ENCODE measurements at regions not wholly inside any gene's neighbourhood (a gene's known extent, or its start where the extent isn't known, plus 50 kb on each side); places are given as distances from the start of the nearest gene placed in this dataset.

DNA sequence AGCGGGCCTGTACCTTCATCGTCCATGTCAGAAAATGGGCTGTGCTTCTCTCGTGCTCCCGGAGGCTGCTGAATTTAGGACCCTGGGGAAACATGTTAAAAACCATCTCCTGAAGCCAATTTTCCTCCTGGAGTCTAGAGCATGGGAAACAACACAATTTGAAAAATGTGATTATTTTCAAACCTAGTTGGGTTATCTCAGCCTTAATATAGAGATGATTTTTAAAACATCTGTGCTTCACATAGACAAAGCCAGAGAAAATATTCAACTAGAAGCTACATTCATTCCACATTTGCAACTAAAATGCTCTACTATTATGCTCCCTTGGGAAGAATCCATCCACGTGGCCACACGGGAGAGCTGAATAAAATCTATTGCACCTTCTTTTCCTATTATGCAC, 225.9 kb upstream of the TMEM72 start:
- no peak for DNase-seq (ENCODE audit: low read depth)

DNA sequence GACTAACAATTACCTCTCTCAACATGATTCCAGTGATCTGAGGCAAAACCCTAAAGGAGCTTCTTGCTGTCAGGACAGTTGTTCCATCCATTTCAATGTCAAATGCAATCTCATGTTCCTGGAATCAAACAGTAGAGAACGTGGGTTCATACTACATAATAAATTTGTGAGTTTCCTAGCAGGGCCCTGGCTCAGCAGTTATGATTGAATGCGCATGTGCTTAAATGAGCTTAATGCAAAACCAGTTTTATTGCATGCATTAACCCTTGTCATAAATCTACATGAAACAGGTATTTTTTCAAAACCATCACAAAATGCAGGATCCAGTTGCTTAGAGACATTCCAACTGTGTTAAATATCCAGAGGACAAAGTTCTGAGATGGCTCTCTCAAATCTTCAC, 225.4 kb upstream of the TMEM72 start:
- no peak for DNase-seq (ENCODE audit: low read depth)

DNA sequence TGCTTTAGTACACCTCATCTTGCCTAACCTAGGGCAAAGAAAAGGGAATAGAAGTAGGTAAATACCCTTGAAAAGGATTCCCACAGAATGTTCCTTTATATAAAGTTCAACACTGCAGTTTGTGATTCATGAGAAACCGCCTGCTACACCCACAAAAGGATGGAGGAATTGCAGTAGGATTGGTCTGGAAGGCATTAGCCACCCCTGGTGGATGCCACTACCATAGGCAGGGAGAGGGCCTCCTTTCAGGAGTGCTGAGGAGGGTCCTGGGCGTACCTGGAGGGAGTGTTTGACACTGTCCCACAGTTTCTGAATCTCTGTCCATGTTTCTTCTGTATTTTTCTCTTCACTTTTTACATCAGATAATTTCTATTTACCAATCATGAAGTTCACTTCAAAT, 221.8 kb upstream of the TMEM72 start:
- DNase-seq (ENCODE audit: low read depth): no peak

DNA sequence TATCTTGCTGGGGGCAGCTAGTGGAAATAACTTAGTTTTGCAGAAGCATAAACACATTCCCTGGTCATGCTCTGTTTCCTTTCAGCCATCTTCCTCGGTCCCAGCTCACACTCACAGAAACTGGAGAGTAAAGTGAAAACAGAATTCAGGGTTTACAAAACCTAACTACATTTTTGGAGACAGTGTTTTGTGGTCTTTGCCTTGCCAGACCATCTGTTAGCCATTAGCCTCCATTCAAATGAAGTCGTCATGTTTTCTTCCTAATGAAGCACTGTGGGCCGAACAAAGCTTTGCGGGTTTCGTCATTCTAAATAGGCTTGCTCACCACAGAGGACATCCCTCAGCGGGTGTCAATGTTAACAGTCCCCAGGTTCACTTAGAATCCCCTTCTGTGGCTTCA, 214.6 kb upstream of the TMEM72 start:
- no peak for DNase-seq (ENCODE audit: low read depth)

DNA sequence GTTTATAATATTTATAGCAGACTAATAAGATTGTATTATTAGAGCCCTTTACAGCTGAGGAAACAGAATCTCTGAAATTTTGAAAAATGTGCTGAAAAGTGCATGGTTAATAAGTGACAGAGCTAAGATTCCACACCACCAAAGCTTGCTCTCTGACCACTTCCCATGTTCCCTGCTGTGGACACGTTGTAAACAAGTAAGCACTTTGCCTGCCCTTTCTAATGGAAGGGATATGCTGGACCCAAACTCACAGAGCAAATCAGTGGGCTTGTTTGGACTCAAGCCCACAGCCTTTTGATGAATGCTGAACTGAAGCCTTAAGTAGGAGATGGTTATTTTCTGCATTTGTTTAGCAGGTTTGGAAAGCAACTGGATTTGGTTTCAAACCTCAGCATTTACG, 214.0 kb upstream of the TMEM72 start:
- DNase-seq (ENCODE audit: low read depth): no peak

DNA sequence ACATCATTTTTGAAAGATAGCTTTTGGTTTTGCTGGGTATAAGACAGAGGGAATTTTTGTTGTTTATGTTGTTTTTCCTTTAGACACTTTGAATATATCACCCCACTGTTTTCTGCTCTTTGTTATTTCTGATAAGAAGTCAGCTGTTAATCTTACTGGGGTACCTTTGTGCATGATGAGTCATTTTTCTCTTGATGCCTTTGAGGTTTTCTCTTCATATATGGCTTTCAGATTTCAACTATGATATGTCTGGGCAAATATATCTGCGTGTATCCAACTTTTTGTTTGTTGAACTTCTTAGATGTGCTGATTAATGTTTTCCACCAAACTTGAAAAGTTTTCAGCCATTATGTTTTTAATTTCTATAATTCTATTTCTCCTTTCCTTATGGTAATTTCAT, 208.6 kb upstream of the TMEM72 start:
- DNase-seq (ENCODE audit: low read depth): no peak

DNA sequence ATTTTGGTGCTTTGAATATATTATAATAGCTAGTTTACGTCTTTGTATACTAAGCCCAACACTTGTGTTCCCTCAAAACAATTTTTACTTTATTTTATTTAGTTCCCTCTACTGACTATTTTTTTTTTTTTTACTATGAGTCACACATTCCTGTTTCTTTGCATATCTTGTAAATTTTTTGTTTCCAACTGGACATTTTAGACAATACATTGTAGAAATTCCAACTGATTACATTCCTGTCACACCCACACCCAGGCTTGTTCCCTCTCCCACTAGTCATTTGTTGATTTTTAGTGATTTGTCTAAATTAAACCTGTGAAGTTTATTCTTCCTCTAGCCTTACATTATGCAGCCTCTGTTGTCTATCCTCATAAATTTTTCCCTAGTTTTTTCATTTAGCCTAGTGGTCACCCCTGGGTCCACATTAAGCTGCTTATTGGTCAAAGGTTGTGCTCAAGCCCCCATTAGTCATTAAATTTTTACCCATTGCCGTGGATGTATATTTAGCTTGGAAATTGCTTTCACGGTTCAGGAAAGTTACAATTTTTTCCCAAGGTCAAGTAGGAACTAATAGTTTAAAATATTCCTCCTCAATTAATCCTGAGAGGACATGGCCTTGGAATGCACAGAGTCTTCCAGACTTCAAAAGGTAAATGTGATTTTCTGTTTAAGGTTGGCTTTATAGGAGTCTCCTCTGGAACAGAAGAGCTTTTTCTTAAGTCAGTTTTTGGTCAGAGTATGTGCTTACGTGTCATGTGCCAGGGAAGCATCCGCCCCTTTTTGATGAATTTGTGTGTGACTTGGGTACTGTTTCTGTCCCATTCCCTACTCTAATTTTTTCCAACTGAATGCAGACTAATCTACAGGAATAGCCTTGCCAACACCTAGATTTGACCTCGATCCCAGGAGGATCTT, 207.6 kb upstream of the TMEM72 start:
- no peak for DNase-seq (ENCODE audit: low read depth)

DNA sequence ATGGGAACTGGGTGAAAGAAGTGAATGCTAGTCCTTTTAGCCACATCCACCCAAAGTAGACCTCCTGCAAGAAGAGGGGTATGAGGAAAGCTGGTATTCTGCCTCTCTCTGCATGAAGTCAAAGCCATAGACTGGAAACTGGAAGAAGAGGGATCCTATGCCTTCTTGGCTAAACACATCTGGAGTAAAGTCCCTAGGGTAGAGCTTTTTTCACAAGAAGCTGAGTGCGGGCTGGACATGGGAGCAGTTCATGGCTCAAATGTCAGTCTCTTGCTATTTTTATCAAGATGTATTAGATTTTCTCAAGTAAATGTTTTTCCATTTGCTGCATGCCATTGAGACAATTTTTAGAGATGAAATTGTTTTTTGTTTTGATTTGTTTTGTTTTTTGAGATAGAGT, 206.5 kb upstream of the TMEM72 start:
- no peak for DNase-seq (ENCODE audit: low read depth)

DNA sequence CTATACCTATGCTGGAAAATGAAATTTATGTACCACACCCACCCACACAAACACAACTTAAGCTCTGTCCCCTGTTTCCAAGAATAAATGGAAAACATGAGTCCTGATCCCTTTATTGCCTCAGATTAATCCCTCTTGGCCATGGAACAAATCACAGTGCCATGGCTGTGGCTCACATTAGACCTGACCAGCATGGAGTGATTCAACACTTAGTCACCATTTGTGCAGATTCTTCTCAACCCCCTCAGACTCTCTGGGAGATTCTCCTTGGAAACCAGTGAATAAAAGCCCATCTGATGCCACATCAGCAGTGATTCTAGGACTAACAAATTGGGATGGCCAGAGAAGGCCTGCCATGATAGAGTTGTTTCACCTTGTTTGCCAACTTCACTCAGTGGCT, 204.4 kb upstream of the TMEM72 start:
- no peak for DNase-seq (ENCODE audit: low read depth)

DNA sequence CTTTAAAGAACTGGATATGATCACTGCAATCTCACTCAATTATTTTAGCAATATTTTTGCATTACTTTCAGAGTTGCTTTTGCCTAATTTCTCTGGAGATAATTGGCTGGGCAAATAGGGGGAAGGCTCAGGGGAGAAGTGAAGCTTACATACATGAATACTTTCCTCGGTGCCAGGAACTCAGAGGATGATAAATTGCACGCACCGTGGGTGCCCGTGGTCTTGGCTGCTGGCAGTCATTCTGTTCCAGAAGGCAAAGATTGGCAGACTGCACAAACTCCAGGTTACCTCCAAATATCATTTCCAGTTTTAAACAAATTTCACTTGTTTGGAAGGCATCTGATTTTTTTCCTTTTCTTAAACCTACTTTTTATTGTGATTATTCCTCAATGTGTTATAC, 197.8 kb upstream of the TMEM72 start:
- DNase-seq (ENCODE audit: low read depth): no peak

DNA sequence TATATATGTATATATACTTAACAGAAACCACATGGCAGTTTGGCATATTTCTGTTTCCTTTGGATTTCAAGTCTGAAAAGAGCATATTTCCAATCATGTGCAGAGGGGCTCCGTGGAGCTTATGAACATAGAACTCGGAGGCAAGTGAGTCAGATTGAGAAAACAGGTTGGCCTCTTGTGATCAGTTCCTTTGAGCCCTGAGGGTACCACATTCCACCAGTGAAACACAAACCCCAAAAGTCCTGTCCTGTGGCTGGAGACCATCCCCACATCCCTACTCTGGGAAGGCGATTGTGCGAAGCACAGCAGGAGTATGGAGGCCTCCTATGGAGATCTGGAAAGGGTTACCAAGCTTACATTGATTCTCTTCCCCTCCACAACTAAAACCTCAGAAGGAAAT, 196.7 kb upstream of the TMEM72 start:
- DNase-seq (ENCODE audit: low read depth): no peak

DNA sequence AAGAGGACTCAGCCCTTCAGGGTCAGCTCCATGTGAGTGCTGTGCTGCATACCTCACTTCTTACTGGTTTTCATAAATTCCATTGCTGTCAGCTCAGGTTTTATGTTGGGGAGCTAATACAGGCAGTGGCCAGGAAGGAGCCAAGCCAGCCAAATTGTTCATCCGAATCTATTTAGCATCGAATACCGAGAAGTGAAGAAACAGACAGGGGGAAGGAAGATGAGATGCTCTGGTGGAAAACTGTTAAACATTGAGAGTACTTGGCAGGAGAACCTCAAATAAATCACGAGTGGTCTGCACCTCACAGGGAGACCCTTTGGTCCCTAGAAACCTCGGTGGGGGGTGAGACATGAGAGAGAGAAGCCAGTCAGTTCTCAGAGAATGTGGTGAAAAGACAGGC, 196.0 kb upstream of the TMEM72 start:
- no peak for DNase-seq (ENCODE audit: low read depth)

DNA sequence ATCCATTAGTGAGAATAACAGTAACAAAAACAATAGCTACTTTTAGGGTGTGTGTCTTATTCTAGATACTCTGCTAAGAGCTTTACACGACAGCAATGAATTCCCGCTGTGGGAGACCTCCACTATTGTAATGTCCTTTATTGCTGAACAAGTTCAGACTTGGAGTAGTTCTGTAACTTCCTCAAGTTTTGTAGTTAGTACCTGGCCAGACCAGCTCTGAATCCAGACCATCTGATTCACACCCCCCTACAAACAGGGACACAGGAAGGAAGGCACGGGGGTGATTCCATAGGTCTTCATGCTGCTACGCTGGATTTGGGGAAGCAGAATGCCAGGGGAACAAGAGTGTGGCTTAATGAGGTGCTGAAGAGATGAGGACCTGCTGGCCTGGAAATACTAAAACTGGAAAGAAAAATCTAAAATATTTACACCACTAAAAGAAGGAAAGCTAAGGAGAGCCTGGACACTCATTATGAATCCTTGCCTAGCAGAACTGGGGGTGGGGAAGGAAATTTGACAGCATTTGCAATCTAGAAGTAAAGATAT, 194.6 kb upstream of the TMEM72 start:
- DNase-seq (ENCODE audit: low read depth): no peak

DNA sequence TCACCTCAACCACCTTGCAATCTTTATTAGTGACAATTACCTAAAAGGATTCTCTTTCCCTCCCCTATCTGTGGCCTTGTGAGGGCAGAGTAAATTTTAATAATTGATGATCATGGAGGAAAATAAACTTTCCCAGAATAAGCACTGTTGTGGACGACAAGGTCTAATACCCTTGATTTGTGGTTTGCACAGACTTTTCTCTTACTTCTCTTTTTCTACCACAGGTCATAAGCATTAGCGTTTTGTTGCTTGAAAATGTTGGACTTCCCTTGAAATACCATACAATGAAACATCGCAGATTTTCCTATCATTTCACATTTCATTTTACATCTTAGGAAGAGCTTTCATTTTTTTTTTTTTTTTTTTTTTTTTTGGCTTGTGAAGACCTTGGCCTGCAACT, 188.1 kb upstream of the TMEM72 start:
- DNase-seq (ENCODE audit: low read depth): no peak

DNA sequence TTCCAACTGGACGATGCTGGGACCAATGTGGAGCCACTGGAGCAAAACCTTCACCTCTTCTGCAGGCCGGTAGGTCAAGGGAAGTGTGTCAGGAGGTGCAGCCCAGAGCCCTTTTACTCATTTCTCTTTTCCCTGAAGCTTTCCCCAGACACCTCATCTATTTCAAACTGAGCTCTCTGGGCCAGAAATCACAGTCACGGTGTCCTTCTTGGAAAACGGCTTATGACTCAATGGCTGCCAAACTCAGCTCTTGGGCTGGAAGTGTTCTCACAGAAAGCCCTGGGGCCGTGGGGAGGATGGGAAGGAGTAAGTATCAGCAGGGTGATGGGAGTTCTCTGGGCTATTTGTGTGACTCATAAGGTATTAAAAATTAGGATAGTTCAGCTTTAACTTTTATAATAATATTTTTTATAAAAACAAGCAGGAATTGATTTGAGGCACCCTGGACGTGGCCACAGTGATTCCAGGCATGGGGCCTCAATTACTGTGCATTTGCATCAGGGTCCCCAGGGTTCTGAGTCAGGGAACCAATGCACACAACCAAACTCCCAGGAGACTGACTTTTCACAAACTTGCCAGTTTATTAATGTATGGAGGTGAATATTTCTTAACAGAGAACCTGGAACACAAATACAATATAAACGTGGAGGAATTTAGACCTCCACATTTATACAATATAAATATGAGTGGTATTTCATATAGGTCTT, 187.4 kb upstream of the TMEM72 start:
- no peak for DNase-seq (ENCODE audit: low read depth)

DNA sequence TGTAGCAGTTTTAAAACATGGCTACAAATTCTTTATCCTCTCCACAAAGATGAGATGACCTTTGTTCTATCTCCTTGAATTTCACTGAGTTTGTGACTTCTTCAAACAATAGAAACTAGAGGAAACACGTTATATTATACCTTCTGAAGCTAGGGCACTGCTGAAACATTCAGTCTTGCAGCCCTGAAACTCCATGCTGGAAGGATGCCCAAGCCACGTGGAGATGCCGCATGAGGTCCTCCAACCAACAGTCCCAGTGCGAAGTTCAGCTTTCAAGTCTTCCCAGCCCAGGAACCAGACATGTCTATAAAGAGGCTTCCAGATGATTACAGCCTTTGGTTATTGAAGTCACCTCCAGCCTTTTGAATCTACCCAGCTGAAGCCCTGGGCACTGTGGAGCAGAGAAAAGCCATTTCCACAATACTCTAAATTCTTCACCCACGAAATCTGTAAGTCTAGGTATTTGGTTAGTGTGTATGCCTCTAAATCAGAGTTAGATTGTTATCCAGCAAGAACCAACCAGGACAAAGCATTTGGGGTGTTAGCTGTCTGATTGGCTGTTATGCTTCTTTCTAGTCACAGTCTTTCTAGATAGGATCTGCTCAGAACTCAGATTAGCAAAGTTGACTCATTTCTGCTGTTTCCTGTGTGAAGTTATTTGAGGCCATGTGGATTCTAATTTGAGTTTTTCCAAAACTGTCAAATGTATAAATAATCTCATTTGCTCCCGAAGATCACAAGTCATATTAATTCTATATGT, 186.5 kb upstream of the TMEM72 start:
- no peak for DNase-seq (ENCODE audit: low read depth)

DNA sequence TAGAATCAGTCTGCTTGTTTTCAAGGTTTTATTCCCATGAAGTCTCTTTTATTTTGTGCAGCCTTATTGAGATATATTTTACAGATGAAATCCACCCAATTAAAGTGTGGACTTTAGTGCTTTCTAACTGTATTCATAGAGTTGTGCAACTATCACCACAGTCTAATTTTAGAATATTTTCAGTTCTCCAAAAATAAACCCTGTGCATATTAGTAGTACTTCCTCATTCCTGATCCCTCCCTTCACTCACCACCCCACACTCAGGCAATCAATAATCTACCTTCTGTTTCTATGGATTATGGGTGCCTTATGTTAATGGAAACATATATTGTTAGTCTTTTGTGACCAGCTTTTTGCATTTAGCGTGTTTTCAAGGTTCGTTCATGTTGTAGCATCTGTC, 185.7 kb upstream of the TMEM72 start:
- no peak for DNase-seq (ENCODE audit: low read depth)

DNA sequence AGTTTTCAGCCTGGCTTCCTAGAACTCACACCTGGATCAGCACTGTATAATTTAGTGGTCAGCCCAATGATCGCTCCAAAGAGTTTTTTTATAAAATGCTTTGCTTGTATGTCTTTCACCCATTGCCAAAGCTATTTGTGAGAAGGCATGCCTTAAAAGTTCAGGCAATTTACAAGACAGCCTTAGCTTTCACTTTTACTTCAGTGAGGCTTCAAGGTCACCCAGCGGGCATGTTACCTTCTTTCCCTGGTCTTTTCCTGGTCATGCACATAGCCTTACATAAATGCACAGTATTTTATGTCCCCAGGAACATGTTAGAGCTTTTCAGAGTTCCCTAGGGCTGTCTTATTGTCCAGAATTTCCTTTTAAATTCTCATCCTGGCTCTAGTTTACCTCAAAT, 179.9 kb upstream of the TMEM72 start:
- no peak for DNase-seq (ENCODE audit: low read depth)

DNA sequence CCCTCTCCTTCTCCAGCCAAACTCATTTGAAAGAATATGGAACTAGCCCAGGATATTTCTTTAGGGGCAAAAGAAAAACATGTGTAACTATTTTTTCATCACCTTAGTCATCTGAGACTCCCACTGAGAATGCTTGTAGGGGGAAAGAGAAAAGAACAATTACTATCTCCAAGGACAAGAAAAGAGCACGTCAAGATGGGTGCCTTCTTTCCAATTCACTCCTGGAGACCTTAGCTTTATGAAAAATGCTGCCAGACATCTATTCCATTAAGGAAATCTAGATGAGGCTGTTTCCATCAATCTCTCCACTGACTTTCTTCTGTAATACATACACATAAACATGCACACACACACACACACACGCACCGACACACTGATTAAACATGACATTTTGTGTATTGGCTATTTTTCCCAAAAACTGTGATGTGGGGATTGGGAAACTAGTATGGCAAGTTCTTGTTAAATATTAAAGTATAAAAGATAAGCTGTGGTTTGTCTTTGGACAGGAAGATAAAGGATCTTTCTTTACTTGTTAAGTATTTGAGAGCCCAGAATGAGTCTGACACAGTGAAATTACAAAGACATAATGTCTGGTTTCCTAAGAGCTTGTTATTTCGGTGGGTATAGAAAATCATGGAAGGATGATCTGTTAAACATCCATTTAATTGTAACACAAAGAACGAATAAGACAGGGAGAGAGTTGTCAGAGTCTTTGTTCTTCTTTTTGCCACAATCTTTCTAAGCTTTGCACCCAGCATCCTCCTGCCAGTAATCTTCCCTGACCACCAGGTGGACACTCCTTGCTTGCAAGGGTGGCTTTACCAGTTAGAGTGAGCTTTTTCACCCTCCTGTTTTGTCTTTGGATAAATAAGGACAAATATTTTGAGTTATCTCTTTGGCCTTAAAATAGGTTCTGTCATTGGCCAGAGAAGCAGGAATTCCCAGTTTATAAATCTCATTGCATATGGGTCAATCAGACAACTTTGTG, 177.3 kb upstream of the TMEM72 start:
- no peak for DNase-seq (ENCODE audit: low read depth)

DNA sequence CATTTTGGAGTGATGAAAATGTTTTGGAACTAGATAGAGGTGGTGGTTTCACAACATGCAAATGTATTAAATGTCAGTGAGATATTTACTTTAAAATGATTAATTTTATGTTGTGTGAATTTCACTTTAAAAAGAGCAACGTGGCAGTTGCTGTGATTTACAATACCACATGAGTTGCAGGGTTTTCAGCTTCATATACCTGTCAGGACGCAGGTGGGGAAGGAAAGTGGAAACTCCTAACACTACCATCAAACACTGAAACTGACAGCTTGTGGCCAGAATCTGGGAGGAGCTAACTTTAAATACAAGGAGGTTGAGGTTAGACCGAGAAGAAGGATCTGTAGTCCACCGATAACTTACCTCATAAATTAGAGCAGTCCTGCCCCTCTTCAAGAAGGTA, 168.9 kb upstream of the TMEM72 start:
- DNase-seq (ENCODE audit: low read depth): no peak

DNA sequence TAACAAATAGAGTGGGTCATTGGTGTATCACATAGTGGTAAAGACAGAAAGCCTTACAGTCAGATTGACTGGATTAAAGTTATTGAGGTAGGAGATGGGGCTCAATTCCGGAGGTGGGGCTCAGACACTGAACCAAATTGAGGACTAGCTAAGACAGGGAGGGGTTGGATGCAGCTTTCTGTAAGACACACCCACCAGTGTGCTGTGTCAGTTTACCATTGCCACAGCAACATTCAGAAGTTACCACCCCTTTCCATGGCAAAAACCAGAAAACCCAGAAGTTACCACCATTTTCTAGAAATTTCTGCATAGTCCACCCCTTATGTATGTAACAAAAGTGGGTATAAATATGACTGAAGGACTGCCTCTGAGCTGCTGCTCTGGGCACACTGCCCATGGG, 167.6 kb upstream of the TMEM72 start:
- no peak for DNase-seq (ENCODE audit: low read depth)

All from stimulated activated CD8-positive, alpha-beta memory T cell treated with anti-CD3 and anti-CD28 coated beads, Interleukin-15, amount 100 ng/mL, for 1 hour (primary cell).